Endothelial cell of umbilical vein (primary cell): ENCODE measurements at regions not wholly inside any gene's neighbourhood (a gene's known extent, or its start where the extent isn't known, plus 50 kb on each side); places are given as distances from the start of the nearest gene placed in this dataset.

Experiments used
- BruUV-seq: library from RNA; stranded (reverse); fragments of 400-500 nt; replicated peaks from 2 replicates; lab custom pipeline; 2021; lab: Mats Ljungman, UMichigan
- CTCF ChIA-PET: fragments of 300-600, 350-600 bp; sonication (Branson Sonifier 250); formaldehyde crosslinking; loops from one replicate; lab custom pipeline; 2021; ENCODE audit warnings: antibody characterized with exemption, inconsistent platforms; lab: Charles Lee
- POLR2A ChIA-PET: fragments of 300-600, 350-600 bp; sonication (Branson Sonifier 250); formaldehyde crosslinking; loops from one replicate; lab custom pipeline; 2021; ENCODE audit warnings: antibody characterized with exemption, inconsistent platforms; lab: Charles Lee
- DNase-seq: peaks from one replicate; pipeline ENCODE4 v3.0.0-alpha.2; 2011; ENCODE audit warnings: low read depth, low spot score
- FAIRE-seq: peaks from 2 replicates; lab custom pipeline; 2011; peaks lifted over from hg19 to GRCh38; lab: Jason Lieb, UNC
- H2AFZ ChIP-seq: 2 replicates; pipeline ENCODE4 v1.6.0; 2012; ENCODE audit warnings: low read depth, low read length, control low read depth, inconsistent platforms
- H3K27ac ChIP-seq: 2 replicates; pipeline ENCODE4 v1.5.1; 2011; ENCODE audit warnings: low read depth, mild to moderate bottlenecking, control low read depth, low read length, moderate library complexity; ENCODE audit not compliant: insufficient read depth
- H3K27me3 ChIP-seq, 2 experiments: 2 replicates each; pipeline versions ENCODE4 v1.6.0 to v1.6.1; 2011; ENCODE audit warnings: low read length in 2 of 2, mixed read lengths in 1 of 2; ENCODE audit not compliant: control insufficient read depth in 2 of 2, insufficient read depth in 2 of 2
- H3K36me3 ChIP-seq, 2 experiments: 2 replicates in 1 of 2; 3 replicates in 1 of 2; pipeline ENCODE4 v1.5.1; 2011; ENCODE audit warnings: low read length in 2 of 2, mild to moderate bottlenecking in 1 of 2, moderate library complexity in 1 of 2; ENCODE audit not compliant: control insufficient read depth in 2 of 2, insufficient read depth in 2 of 2; ENCODE audit errors: extremely low read depth in 1 of 2
- H3K4me1 ChIP-seq: 3 replicates; pipeline ENCODE4 v1.5.1; 2011; ENCODE audit warnings: mild to moderate bottlenecking, low read length; ENCODE audit not compliant: control insufficient read depth, insufficient read depth; ENCODE audit errors: extremely low read depth
- H3K4me2 ChIP-seq: 2 replicates; pipeline ENCODE4 v1.6.1; 2011; ENCODE audit warnings: low read length, control low read depth, mixed read lengths; ENCODE audit not compliant: insufficient read depth
- H3K4me3 ChIP-seq, 3 experiments: fragments of 200-600 bp in 1 of 3; sonication (generic), shearing (Covaris generic) in 1 of 3; replicated peaks in 1 of 3; 2 replicates each; pipeline ENCODE4 v1.5.1; 2011 to 2016; ENCODE audit warnings: control low read depth in 3 of 3, low read length in 3 of 3, mild to moderate bottlenecking in 2 of 3, inconsistent platforms in 1 of 3, low read depth in 1 of 3, moderate library complexity in 1 of 3; ENCODE audit not compliant: insufficient read depth in 1 of 3
- H3K79me2 ChIP-seq: 2 replicates; pipeline ENCODE4 v1.6.0; 2012; ENCODE audit warnings: low read length, inconsistent platforms; ENCODE audit not compliant: control insufficient read depth, insufficient read depth
- H3K9ac ChIP-seq: replicated peaks from 2 replicates; pipeline ENCODE3; 2011; ENCODE audit warnings: low read length, control low read depth; ENCODE audit not compliant: insufficient read depth; ENCODE audit errors: extremely low read depth
- H3K9me1 ChIP-seq: replicated peaks from 3 replicates; pipeline ENCODE4 v1.6.0; 2011; ENCODE audit warnings: mild to moderate bottlenecking, low read length; ENCODE audit not compliant: control insufficient read depth, insufficient read depth; ENCODE audit errors: extremely low read depth
- H3K9me3 ChIP-seq: replicated peaks from 2 replicates; pipeline ENCODE4 v1.5.1; 2012; ENCODE audit warnings: low read length, inconsistent platforms; ENCODE audit not compliant: control insufficient read depth, insufficient read depth
- H4K20me1 ChIP-seq: replicated peaks from 2 replicates; pipeline ENCODE3; 2011; ENCODE audit warnings: mild to moderate bottlenecking, low read length; ENCODE audit not compliant: control insufficient read depth, insufficient read depth; ENCODE audit errors: extremely low read depth
- EZH2 ChIP-seq: IDR thresholded peaks from 2 replicates; pipeline ENCODE4 v1.6.1; 2012; ENCODE audit warnings: borderline replicate concordance, low read depth, mild to moderate bottlenecking, moderate library complexity, low read length, inconsistent platforms; ENCODE audit not compliant: severe bottlenecking
- FOS ChIP-seq: IDR thresholded peaks from 2 replicates; pipeline ENCODE4 v1.6.1; 2011; ENCODE audit warnings: mild to moderate bottlenecking, low read length, moderate library complexity, borderline replicate concordance; ENCODE audit not compliant: insufficient read depth
- GATA2 ChIP-seq: IDR thresholded peaks from 2 replicates; pipeline ENCODE4 v1.7.0; 2011; ENCODE audit warnings: low read depth, mild to moderate bottlenecking, moderate library complexity, mixed read lengths, low read length; ENCODE audit not compliant: insufficient read length, insufficient read depth
- JUN ChIP-seq: IDR thresholded peaks from 2 replicates; pipeline ENCODE4 v1.6.1; 2011; ENCODE audit warnings: borderline replicate concordance, low read depth; ENCODE audit not compliant: insufficient read length, insufficient read depth
- MYC ChIP-seq: IDR thresholded peaks from one replicate; pipeline ENCODE4 v1.6.1; 2011; ENCODE audit warnings: mild to moderate bottlenecking, low read depth, low read length
- POLR2A ChIP-seq: IDR thresholded peaks from 2 replicates; pipeline ENCODE4 v1.6.1; 2012; ENCODE audit warnings: low read depth, mild to moderate bottlenecking, control low read depth, low read length
- POLR2AphosphoS5 ChIP-seq: IDR thresholded peaks from 2 replicates; pipeline ENCODE4 v1.6.1; 2012; ENCODE audit warnings: low read depth, mild to moderate bottlenecking, control low read depth, low read length, moderate library complexity; ENCODE audit not compliant: insufficient read depth
- dilution Hi-C: fragments of 300-500 bp; cut with MboI; formaldehyde crosslinking; loops from one replicate; pipeline ENCODE4 v1.15.0; 2019; ENCODE audit warnings: low sequenced_read_pairs; ENCODE audit not compliant: extremely low pct_ligation_motif_present
- intact Hi-C: fragments of 100-400 bp; cut with micrococcal nuclease; formaldehyde crosslinking; loops from one replicate; pipeline ENCODE4 v1.10.0; 2022
- TF ChIP-seq, protein P1 (sequence below): IDR thresholded peaks from 2 replicates; pipeline ENCODE4 v1.6.1; 2011; ENCODE audit not compliant: insufficient read depth, insufficient read length
- TF ChIP-seq, protein P2 (sequence below), 2 donors: IDR thresholded peaks; 1 replicate in 1 of 2; 2 replicates in 1 of 2; pipeline ENCODE4 v1.5.1; 2011; ENCODE audit warnings: low read length in 2 of 2, mild to moderate bottlenecking in 2 of 2, moderate library complexity in 2 of 2, control low read depth in 1 of 2, inconsistent platforms in 1 of 2, low read depth in 1 of 2; ENCODE audit not compliant: insufficient read depth in 1 of 2; ENCODE audit errors: extremely low read depth in 1 of 2

DNA sequence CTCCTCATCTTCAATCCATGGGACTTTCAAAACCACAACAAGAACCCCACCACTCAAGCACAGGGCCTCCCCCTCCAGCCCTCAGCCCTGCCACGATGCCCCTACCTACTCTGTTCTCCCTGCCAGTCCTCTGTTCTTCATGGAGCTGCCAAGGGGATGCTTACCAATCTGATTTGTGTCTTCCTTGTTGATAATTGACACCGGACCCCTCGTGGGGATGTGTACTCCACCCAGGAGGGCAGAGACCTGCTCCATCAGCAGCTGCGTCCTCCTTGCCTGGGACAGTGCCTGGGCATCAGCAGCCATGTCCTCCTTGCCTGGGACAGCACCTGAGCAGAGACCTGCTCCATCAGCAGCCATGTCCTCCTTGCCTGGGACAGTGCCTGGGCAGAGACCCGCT is 1489.2 kb downstream of the TBC1D22A start:
- Histone ChIP-seq H3K4me3 (no peak overlapping the region), H3K27ac (no peak overlapping the region), H3K36me3 (no peaks in the 10 kb centered on the region), H3K4me1 (no peaks in the 10 kb centered on the region), H2AFZ (no peak overlapping the region), H3K4me2 (no peak overlapping the region), H4K20me1 (no peaks in the 10 kb centered on the region), H3K79me2 (no peaks in the 10 kb centered on the region), H3K9me3 (peaks cover 2% of the 10 kb centered on the region), H3K9ac (no peak overlapping the region), H3K9me1 (no peaks in the 10 kb centered on the region), H3K27me3 (no peaks in the 10 kb centered on the region)
- dilution Hi-C loops (no loop called here), intact Hi-C loops (no loop called here)
- ChIA-PET CTCF (no interaction called here), POLR2A (no interaction called here)
- BruUV-seq: no TSS peak
- DNase-seq (no peak), FAIRE-seq (no peak)
- no peak for TF ChIP-seq POLR2A

DNA sequence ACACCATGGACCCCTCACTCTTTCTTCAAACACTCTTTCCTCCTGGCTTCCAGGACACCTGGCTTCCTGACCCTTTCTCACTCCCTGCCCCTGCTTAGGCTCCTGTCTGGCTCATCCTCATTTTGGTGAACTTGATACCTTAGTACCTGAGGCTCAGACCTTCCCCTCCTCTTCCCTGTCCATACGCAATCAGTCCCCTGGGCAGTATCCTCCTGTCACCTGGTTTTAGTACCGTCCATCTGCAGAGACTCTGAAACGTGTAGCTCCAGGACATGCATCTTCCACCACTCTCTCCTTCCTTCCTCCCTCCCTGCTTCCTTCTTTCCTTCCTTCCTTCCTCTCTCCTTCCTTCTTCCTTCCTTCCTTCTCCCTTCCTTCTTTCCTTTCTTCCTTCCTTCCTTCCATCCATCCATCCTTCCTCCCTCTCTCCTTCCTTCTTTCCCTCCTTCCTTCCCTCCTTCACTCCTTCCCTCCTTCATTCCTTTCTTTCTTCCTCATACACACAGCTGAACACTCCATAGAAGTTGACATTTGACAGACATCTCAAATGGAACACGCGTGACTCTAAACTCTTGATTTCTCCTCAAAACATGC is 1488.6 kb downstream of the TBC1D22A start:
- H3K9me1 ChIP-seq: no peaks in the 10 kb centered on the region
- ChIA-PET POLR2A (no interaction called here), CTCF (no interaction called here)
- no peaks in the 10 kb centered on the region for H3K27me3 ChIP-seq
- peaks cover 2% of the 10 kb centered on the region for H3K9me3 ChIP-seq
- TF ChIP-seq EZH2: no peak
- TF ChIP-seq FOS: no peak
- TF ChIP-seq, protein P1, sequence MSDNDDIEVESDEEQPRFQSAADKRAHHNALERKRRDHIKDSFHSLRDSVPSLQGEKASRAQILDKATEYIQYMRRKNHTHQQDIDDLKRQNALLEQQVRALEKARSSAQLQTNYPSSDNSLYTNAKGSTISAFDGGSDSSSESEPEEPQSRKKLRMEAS: no peak
- TF ChIP-seq MYC: no peak
- no peak for TF ChIP-seq JUN
- TF ChIP-seq GATA2: no peak
- TF ChIP-seq, protein P2, sequence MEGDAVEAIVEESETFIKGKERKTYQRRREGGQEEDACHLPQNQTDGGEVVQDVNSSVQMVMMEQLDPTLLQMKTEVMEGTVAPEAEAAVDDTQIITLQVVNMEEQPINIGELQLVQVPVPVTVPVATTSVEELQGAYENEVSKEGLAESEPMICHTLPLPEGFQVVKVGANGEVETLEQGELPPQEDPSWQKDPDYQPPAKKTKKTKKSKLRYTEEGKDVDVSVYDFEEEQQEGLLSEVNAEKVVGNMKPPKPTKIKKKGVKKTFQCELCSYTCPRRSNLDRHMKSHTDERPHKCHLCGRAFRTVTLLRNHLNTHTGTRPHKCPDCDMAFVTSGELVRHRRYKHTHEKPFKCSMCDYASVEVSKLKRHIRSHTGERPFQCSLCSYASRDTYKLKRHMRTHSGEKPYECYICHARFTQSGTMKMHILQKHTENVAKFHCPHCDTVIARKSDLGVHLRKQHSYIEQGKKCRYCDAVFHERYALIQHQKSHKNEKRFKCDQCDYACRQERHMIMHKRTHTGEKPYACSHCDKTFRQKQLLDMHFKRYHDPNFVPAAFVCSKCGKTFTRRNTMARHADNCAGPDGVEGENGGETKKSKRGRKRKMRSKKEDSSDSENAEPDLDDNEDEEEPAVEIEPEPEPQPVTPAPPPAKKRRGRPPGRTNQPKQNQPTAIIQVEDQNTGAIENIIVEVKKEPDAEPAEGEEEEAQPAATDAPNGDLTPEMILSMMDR (IDR thresholded peaks at IDR 0.05; ENCODE audit: extremely low read depth in 1 of 2, insufficient read depth in 1 of 2, low read depth in 1 of 2, low read length in 2 of 2): no peak
- TF ChIP-seq POLR2A: no peak
- TF ChIP-seq POLR2AphosphoS5: no peak
- H3K79me2 ChIP-seq: no peaks in the 10 kb centered on the region
- no peak overlapping the region for H2AFZ ChIP-seq
- no peak overlapping the region for H3K27ac ChIP-seq
- no peak for DNase-seq
- dilution Hi-C loops: no loop called here
- no peak overlapping the region for H3K9ac ChIP-seq
- H3K36me3 ChIP-seq: no peaks in the 10 kb centered on the region
- no peak overlapping the region for H3K4me2 ChIP-seq
- H3K4me1 ChIP-seq: no peaks in the 10 kb centered on the region
- no peak for FAIRE-seq
- no peaks in the 10 kb centered on the region for H4K20me1 ChIP-seq
- intact Hi-C loops: no loop called here
- BruUV-seq: no TSS peak
- H3K4me3 ChIP-seq: no peak overlapping the region
